GM18507 (cell line): ENCODE measurements at regions not wholly inside any gene's neighbourhood (a gene's known extent, or its start where the extent isn't known, plus 50 kb on each side); places are given as distances from the start of the nearest gene placed in this dataset.

ENCODE experiments used
- DNase-seq: peaks from one replicate; pipeline ENCODE4 v3.0.0; 2011; ENCODE audit warnings: low read depth; ENCODE audit not compliant: insufficient read length; ENCODE audit errors: extremely low spot score
- FAIRE-seq: peaks from 2 replicates; lab custom pipeline; 2011; peaks lifted over from hg19 to GRCh38; lab: Jason Lieb, UNC

- DNase-seq, result no peak
- no peak for FAIRE-seq
Observed at GRCh38 chr1:30639881-30640452, 83.4 kb downstream of the MATN1 start.

- no peak for FAIRE-seq
- no peak for DNase-seq
Observed at GRCh38 chr1:30638811-30639210, 84.6 kb downstream of the MATN1 start.

GRCh38 chr1:30638086-30638485 lies 85.3 kb downstream of the MATN1 start:
- DNase-seq (no peak), FAIRE-seq (no peak)

- FAIRE-seq, result no peak
- DNase-seq, result no peak
Observed at GRCh38 chr1:30637183-30637980, 86.0 kb downstream of the MATN1 start.

GRCh38 chr1:30636621-30637020 lies 86.8 kb downstream of the MATN1 start:
- DNase-seq, result no peak
- FAIRE-seq, result no peak

GRCh38 chr1:30635391-30635975 lies 87.9 kb downstream of the MATN1 start:
- DNase-seq (no peak), FAIRE-seq (no peak)

- no peak for FAIRE-seq
Observed at GRCh38 chr1:30634507-30634906, 88.9 kb downstream of the MATN1 start.

GRCh38 chr1:30633294-30633693 lies 90.1 kb downstream of the MATN1 start:
- FAIRE-seq (no peak), DNase-seq (no peak)

More at GRCh38 chr1:30634507-30634906, 88.9 kb downstream of the MATN1 start:
- no peak for DNase-seq

GRCh38 chr1:30632481-30632880 lies 90.9 kb downstream of the MATN1 start:
- FAIRE-seq (no peak), DNase-seq (no peak)

GRCh38 chr1:30631700-30632099 lies 91.7 kb downstream of the MATN1 start:
- no peak for FAIRE-seq
- no peak for DNase-seq

GRCh38 chr1:30629501-30629900 lies 93.9 kb downstream of the MATN1 start:
- FAIRE-seq, result no peak
- DNase-seq, result no peak

GRCh38 chr1:30627994-30628393 lies 95.4 kb downstream of the MATN1 start:
- DNase-seq (no peak), FAIRE-seq (no peak)

GRCh38 chr1:30627206-30627605 lies 96.2 kb downstream of the MATN1 start:
- FAIRE-seq (no peak), DNase-seq (no peak)

- FAIRE-seq, result no peak
- no peak for DNase-seq
Observed at GRCh38 chr1:30623431-30623830, 100.0 kb downstream of the MATN1 start.

GRCh38 chr1:30619619-30620018 lies 103.8 kb downstream of the MATN1 start:
- no peak for FAIRE-seq
- DNase-seq, result no peak

GRCh38 chr1:30618335-30618747 lies 105.0 kb downstream of the MATN1 start:
- no peak for DNase-seq
- FAIRE-seq, result no peak

- FAIRE-seq, result no peak
- no peak for DNase-seq
Observed at GRCh38 chr1:30616759-30617158, 106.6 kb downstream of the MATN1 start.

- DNase-seq (no peak), FAIRE-seq (no peak)
Observed at GRCh38 chr1:30615816-30616590, 107.4 kb downstream of the MATN1 start.

- no peak for DNase-seq
- no peak for FAIRE-seq
Observed at GRCh38 chr1:30615076-30615795, 108.1 kb downstream of the MATN1 start.

GRCh38 chr1:30613188-30613587 lies 110.2 kb downstream of the MATN1 start:
- DNase-seq (no peak), FAIRE-seq (no peak)
